WTC11 (cell line): ENCODE measurements at regions not wholly inside any gene's neighbourhood (a gene's known extent, or its start where the extent isn't known, plus 50 kb on each side); places are given as distances from the start of the nearest gene placed in this dataset.

Source experiments
- ELF4 ChIP-seq: sonication (generic); formaldehyde crosslinking; IDR thresholded peaks from 2 replicates; pipeline ENCODE4 v1.8.1; 2022; ENCODE audit warnings: low read depth, mild to moderate bottlenecking, moderate library complexity, missing genetic modification reagents
- ETV6 ChIP-seq: sonication (generic); formaldehyde crosslinking; IDR thresholded peaks from 2 replicates; pipeline ENCODE4 v1.8.1; 2022; ENCODE audit warnings: mild to moderate bottlenecking, missing genetic modification reagents
- TF ChIP-seq, protein P1 (sequence below): sonication (generic); formaldehyde crosslinking; conservative IDR thresholded peaks from 2 replicates; pipeline ENCODE4 v1.8.1; 2022; ENCODE audit warnings: mild to moderate bottlenecking, missing genetic modification reagents
- TF ChIP-seq, protein P2 (sequence below): fragments of 200-600 bp; IDR thresholded peaks from 2 replicates; pipeline ENCODE4 v1.8.0; 2022; ENCODE audit warnings: antibody characterized with exemption

DNA sequence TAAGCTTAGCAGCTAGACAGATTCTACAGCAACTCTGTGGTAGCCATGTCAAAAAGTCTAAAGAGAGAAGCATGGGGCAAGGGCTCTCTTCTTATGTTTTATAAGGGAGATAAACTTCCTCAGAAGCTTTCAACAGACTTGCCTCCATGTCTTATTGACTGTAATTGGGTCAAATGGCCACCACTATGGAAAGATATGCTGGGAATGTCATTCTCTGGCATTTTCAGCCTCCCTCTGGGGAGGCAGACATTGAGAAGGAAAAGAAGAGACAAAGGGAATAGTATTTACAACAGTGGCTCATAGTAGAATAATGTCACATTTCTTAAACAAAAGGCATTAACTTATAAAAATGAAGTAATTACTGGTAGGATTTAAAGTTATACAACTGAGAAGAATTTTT is 1964.5 kb upstream of the PIK3C3 start:
- TF ChIP-seq, protein P1, sequence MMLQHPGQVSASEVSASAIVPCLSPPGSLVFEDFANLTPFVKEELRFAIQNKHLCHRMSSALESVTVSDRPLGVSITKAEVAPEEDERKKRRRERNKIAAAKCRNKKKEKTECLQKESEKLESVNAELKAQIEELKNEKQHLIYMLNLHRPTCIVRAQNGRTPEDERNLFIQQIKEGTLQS: no peak
- TF ChIP-seq, protein P2, sequence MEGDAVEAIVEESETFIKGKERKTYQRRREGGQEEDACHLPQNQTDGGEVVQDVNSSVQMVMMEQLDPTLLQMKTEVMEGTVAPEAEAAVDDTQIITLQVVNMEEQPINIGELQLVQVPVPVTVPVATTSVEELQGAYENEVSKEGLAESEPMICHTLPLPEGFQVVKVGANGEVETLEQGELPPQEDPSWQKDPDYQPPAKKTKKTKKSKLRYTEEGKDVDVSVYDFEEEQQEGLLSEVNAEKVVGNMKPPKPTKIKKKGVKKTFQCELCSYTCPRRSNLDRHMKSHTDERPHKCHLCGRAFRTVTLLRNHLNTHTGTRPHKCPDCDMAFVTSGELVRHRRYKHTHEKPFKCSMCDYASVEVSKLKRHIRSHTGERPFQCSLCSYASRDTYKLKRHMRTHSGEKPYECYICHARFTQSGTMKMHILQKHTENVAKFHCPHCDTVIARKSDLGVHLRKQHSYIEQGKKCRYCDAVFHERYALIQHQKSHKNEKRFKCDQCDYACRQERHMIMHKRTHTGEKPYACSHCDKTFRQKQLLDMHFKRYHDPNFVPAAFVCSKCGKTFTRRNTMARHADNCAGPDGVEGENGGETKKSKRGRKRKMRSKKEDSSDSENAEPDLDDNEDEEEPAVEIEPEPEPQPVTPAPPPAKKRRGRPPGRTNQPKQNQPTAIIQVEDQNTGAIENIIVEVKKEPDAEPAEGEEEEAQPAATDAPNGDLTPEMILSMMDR: no peak
- TF ChIP-seq ETV6 (CRISPR knock-in tag) (no peak), ELF4 (CRISPR knock-in tag) (no peak)
